WTC11 (cell line): ENCODE measurements at regions not wholly inside any gene's neighbourhood (a gene's known extent, or its start where the extent isn't known, plus 50 kb on each side); places are given as distances from the start of the nearest gene placed in this dataset.

Experiments used
- ATAC-seq: fragments of 200-7000 bp; cut with Tn5 transposase; 2 replicates; pipeline ENCODE4 v1.10.0; 2021; ENCODE audit warnings: mild to moderate bottlenecking, moderate library complexity
- CTCF ChIA-PET: fragments of 300-600 bp; sonication (Branson Sonifier 250); formaldehyde crosslinking; loops from one replicate; lab custom pipeline; 2021; ENCODE audit warnings: antibody characterized with exemption; lab: Charles Lee
- POLR2A ChIA-PET: fragments of 350-600 bp; sonication (Branson Sonifier 250); formaldehyde crosslinking; loops from one replicate; lab custom pipeline; 2021; ENCODE audit warnings: antibody characterized with exemption; lab: Charles Lee
- DNase-seq: peaks from one replicate; pipeline ENCODE4 v3.0.0; 2021; ENCODE audit warnings: low spot score
- H3K27ac Mint-ChIP-seq: 2 replicates; pipeline ENCODE4 v1.8.0; 2021; ENCODE audit warnings: mixed read lengths
- H3K27me3 Mint-ChIP-seq: 2 replicates; pipeline ENCODE4 v1.8.0; 2021; ENCODE audit warnings: low read depth, mild to moderate bottlenecking, moderate library complexity, mixed read lengths
- H3K36me3 Mint-ChIP-seq: 2 replicates; pipeline ENCODE4 v1.8.0; 2021; ENCODE audit warnings: mixed read lengths
- H3K4me1 Mint-ChIP-seq: 2 replicates; pipeline ENCODE4 v1.8.0; 2022; ENCODE audit warnings: mixed read lengths
- H3K4me3 Mint-ChIP-seq: 2 replicates; pipeline ENCODE4 v1.8.0; 2021; ENCODE audit warnings: mild to moderate bottlenecking, moderate library complexity, mixed read lengths
- H3K9me3 Mint-ChIP-seq: 2 replicates; pipeline ENCODE4 v1.8.0; 2021; ENCODE audit warnings: mixed read lengths
- CDX4 ChIP-seq: fragments of 250-450 bp; sonication (Bioruptor Pico); IDR thresholded peaks from 2 replicates; pipeline ENCODE4 v1.9.0; 2021; ENCODE audit warnings: moderate library complexity, mild to moderate bottlenecking, inconsistent platforms, borderline replicate concordance
- CTCF ChIP-seq: fragments of 200-600 bp; IDR thresholded peaks from 2 replicates; pipeline ENCODE4 v1.8.0; 2022; ENCODE audit warnings: antibody characterized with exemption
- EMX1 ChIP-seq: fragments of 250-450 bp; sonication (Bioruptor Pico); IDR thresholded peaks from 2 replicates; pipeline ENCODE4 v1.8.0; 2021; ENCODE audit warnings: mild to moderate bottlenecking
- ERG ChIP-seq: fragments of 250-450 bp; sonication (Bioruptor Pico); IDR thresholded peaks from 2 replicates; pipeline ENCODE4 v1.8.0; 2021; ENCODE audit warnings: mild to moderate bottlenecking
- GRHL2 ChIP-seq: fragments of 250-450 bp; sonication (Bioruptor Pico); IDR thresholded peaks from 2 replicates; pipeline ENCODE4 v1.8.0; 2022; ENCODE audit warnings: mild to moderate bottlenecking, moderate library complexity; ENCODE audit not compliant: insufficient replicate concordance, severe bottlenecking
- HMGA2 ChIP-seq: fragments of 250-450 bp; sonication (Bioruptor Pico); IDR thresholded peaks from 2 replicates; pipeline ENCODE4 v1.4.0; 2021; ENCODE audit warnings: mild to moderate bottlenecking, moderate library complexity
- MLX ChIP-seq: sonication (generic); formaldehyde crosslinking; IDR thresholded peaks from 2 replicates; pipeline ENCODE4 v1.8.1; 2023; ENCODE audit warnings: mild to moderate bottlenecking, missing genetic modification reagents, moderate library complexity
- MXD4 ChIP-seq: fragments of 250-450 bp; sonication (Bioruptor Pico); IDR thresholded peaks from 2 replicates; pipeline ENCODE4 v1.8.0; 2021; ENCODE audit warnings: mild to moderate bottlenecking, moderate library complexity, borderline replicate concordance
- SMAD3 ChIP-seq: sonication (generic); formaldehyde crosslinking; IDR thresholded peaks from 2 replicates; pipeline ENCODE4 v1.8.0; 2022; ENCODE audit warnings: missing genetic modification reagents, mild to moderate bottlenecking, borderline replicate concordance
- SMAD4 ChIP-seq: sonication (generic); formaldehyde crosslinking; IDR thresholded peaks from 2 replicates; pipeline ENCODE4 v1.8.0; 2022; ENCODE audit warnings: mild to moderate bottlenecking, missing genetic modification reagents
- TP53 ChIP-seq: sonication (generic); formaldehyde crosslinking; IDR thresholded peaks from 2 replicates; pipeline ENCODE4 v1.8.1; 2023; ENCODE audit warnings: mild to moderate bottlenecking, missing genetic modification reagents
- USF2 ChIP-seq: sonication (generic); formaldehyde crosslinking; IDR thresholded peaks from 2 replicates; pipeline ENCODE4 v1.8.1; 2023; ENCODE audit warnings: mild to moderate bottlenecking, missing genetic modification reagents, moderate library complexity
- ZNF281 ChIP-seq: sonication (generic); formaldehyde crosslinking; IDR thresholded peaks from 2 replicates; pipeline ENCODE4 v1.8.0; 2023; ENCODE audit warnings: mild to moderate bottlenecking, missing genetic modification reagents
- ZNF317 ChIP-seq: sonication (generic); formaldehyde crosslinking; IDR thresholded peaks from 2 replicates; pipeline ENCODE4 v1.8.1; 2023; ENCODE audit warnings: low read depth, mild to moderate bottlenecking, moderate library complexity, missing genetic modification reagents, borderline replicate concordance
- ZNF416 ChIP-seq: fragments of 250-450 bp; sonication (Bioruptor Pico); IDR thresholded peaks from 2 replicates; pipeline ENCODE4 v1.9.0; 2021; ENCODE audit warnings: mild to moderate bottlenecking, inconsistent platforms
- ZNF512 ChIP-seq: sonication (generic); formaldehyde crosslinking; IDR thresholded peaks from 2 replicates; pipeline ENCODE4 v1.8.1; 2022; ENCODE audit warnings: missing genetic modification reagents, borderline replicate concordance
- ZNF532 ChIP-seq: fragments of 250-450 bp; sonication (Bioruptor Pico); IDR thresholded peaks from 2 replicates; pipeline ENCODE4 v1.9.0; 2021; ENCODE audit warnings: mild to moderate bottlenecking, borderline replicate concordance

- TF ChIP-seq ZNF532 (no peak), ZNF281 (CRISPR knock-in tag) (no peak), ERG (no peak), GRHL2 (no peak), TP53 (no peak)
Measured at GRCh38 chr7:52897288-52897687, 138.1 kb upstream of the POM121L12 start (continued).

- ATAC-seq (no peak), DNase-seq (no peak)
- no peak overlapping the region for H3K4me3 Mint-ChIP-seq
- CTCF ChIA-PET = no interaction called here
- H3K4me1 Mint-ChIP-seq = peaks cover 2% of the 10 kb centered on the region; the same call in 1 of the 2 replicates
- no peak for TF ChIP-seq ZNF317 (CRISPR knock-in tag)
- TF ChIP-seq ERG = no peak
- no peak for TF ChIP-seq MLX (CRISPR knock-in tag)
- TF ChIP-seq HMGA2 (CRISPR knock-in tag) = no peak
- TF ChIP-seq ZNF512 (CRISPR knock-in tag) = no peak
- TF ChIP-seq USF2 (CRISPR knock-in tag) = no peak
- TF ChIP-seq ZNF416 (CRISPR knock-in tag) = no peak
- TF ChIP-seq MXD4 (CRISPR knock-in tag) = no peak
- no peak for TF ChIP-seq CDX4
- TF ChIP-seq SMAD3 (CRISPR knock-in tag) = no peak
- no peak for TF ChIP-seq GRHL2
- no peak for TF ChIP-seq CTCF
- no peak for TF ChIP-seq SMAD4 (CRISPR knock-in tag)
- no peak for TF ChIP-seq EMX1
- H3K27me3 Mint-ChIP-seq = no peaks in the 10 kb centered on the region
- POLR2A ChIA-PET = no interaction called here
- H3K9me3 Mint-ChIP-seq = peaks cover 25% of the 10 kb centered on the region
- no peak overlapping the region for H3K27ac Mint-ChIP-seq
- H3K36me3 Mint-ChIP-seq = no peaks in the 10 kb centered on the region
Measured at GRCh38 chr7:52877240-52877639, 158.2 kb upstream of the POM121L12 start.
